ENCODE measurements at regions not wholly inside any gene's neighbourhood (a gene's known extent, or its start where the extent isn't known, plus 50 kb on each side); places are given as distances from the start of the nearest gene placed in this dataset.

DNA sequence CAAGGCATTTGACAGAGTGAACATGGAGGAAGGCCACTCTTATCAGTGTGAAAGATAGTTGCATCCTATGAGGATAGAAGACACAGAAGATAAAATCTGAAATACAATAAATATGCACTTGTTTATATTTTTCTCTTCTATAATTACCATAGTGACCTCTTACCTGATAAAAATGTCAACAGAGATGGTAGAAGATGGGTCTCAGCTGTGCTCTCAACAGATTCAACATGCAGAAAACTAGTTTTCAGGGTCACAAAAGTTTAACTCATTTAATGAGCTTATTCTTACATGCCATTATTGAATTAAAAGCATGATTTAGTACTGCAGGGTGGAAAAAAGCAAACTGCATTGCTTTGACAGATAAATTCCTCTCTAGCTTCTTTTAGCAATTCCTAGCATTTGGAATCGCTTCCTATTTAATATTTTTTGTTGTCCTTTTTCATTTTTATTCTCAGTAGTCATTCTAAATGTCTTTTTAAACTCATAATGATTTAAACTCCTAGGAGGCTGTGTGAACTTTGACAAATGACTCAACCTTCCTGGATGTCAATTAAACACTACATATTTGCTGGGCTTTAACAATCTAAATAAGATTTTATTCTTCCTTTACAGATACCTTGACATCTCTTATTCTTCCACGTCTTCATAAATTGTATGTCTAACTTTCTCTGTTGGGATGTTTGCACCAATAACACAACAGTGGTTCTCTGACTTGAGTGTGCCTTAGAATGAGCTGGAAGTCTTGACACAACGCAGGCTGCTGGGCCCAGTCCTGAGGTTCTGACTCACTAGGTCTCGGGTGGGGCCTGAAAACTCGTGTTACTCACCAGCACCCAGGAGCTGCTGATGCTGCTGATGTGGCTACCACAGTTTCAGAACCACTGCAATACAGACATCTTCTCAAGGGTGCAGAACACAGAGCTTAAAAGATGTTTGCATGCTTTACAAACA, 565.5 kb upstream of the IGFBP3 start:
- DNase-seq (ENCODE audit: low read depth in 2 of 3, low spot score in 2 of 3) = no peak

GRCh38 chr7:46485481-46486065, 564.5 kb upstream of the IGFBP3 start:
- no peak for DNase-seq (ENCODE audit: low read depth in 2 of 3, low spot score in 2 of 3)

DNA sequence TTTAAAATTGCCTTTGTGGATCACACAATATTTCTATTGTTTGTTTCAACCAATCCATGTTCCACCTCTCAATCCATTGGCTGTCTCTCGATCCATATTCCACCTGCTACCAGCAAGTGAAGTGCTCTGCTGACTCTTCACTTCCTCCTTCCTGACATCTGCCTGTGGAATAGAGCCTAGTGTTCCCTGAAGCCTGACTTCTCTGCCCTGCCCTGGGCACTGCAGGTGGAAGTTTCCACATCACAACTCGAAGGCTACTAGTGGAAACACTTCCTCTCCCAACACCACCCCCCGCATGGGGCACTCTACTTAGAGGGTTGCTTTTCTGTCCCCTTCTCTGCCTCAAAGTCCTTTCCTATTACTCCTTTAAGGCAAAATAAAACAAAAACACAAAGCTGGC, 563.8 kb upstream of the IGFBP3 start:
- DNase-seq (ENCODE audit: low read depth in 2 of 3, low spot score in 2 of 3) = no peak

GRCh38 chr7:46480619-46481018, 559.5 kb upstream of the IGFBP3 start:
- no peak for DNase-seq (ENCODE audit: low read depth in 2 of 3, low spot score in 2 of 3)

GRCh38 chr7:46479680-46480079, 558.6 kb upstream of the IGFBP3 start:
- DNase-seq (ENCODE audit: low read depth in 2 of 3, low spot score in 2 of 3) = no peak

GRCh38 chr7:46478046-46478445, 557.0 kb upstream of the IGFBP3 start:
- no peak for DNase-seq (ENCODE audit: low read depth in 2 of 3, low spot score in 2 of 3)

- DNase-seq (ENCODE audit: low read depth in 2 of 3, low spot score in 2 of 3) = peak in 2 of 3 donors; percentile 8 to 34
Observed at GRCh38 chr7:46468753-46469356, 547.8 kb upstream of the IGFBP3 start.

DNA sequence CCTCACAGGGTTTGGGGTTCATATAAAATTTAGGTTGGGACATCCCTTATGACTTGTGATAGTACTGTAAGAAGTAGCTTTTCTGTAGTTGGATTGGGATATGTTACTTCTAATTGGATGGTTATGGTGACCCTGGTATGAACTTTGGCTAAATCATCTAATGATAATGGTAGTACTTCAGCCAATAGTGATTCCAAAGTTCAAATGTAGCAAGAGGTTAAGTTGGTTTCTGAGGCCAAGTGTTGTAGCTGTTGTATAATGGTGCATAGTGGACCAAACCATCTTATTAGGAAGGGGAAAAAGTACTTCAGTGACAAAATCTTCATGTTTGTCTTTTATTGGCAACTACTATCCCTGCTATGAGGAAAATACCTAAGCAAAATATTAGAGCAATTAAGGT, 542.1 kb upstream of the IGFBP3 start:
- no peak for DNase-seq (ENCODE audit: low read depth in 2 of 3, low spot score in 2 of 3)

GRCh38 chr7:46461334-46461777, 540.3 kb upstream of the IGFBP3 start:
- no peak for DNase-seq (ENCODE audit: low read depth in 2 of 3, low spot score in 2 of 3)

GRCh38 chr7:46459942-46460341, 538.9 kb upstream of the IGFBP3 start:
- DNase-seq (ENCODE audit: low read depth in 2 of 3, low spot score in 2 of 3) = no peak

DNA sequence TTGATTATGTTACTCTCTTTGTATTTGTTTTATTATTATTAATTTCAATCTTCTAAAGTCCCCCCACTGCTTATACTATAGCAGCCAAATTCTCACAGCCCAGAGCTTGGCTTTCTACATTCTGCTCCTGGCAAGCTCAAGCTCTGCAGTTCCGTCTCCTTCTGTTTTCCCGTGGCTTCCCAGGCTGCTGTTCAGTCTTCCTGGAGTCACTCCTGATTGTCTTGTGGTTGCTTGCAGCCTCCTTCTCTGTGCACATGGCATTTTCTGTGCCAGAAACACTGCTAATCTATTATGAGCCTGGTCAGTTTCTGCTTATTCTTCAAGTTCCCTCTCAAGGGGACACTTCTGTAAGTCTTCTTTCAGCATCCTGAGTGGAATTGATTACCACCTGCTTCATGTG, 533.7 kb upstream of the IGFBP3 start:
- DNase-seq (ENCODE audit: low read depth in 2 of 3, low spot score in 2 of 3) = no peak

DNA sequence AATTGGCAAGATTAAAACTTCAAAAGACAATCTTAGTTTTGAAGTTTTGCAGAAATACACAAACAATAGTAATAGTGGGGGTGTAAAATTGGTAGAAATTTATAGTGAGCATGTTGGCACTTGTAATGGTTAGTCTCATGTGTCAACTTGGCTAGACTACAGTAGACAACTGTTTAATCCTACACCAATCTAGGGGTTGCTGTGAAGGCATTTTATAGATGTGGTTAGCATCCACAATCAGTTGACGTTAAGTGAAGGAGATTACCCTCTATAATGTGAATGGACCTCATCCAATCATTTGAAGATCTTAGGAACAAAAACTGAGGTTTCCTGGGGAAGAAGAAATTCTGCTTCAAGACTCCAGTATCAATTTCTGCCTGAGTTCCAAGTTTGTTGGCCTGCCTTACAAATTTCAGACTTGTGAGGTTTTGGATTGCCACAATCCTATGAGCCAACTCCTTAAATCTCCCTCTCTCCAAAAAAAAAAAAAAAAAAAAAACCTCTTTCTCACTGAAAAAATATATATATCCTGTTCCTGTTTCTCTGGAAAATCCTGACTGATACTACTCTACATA, 531.6 kb upstream of the IGFBP3 start:
- no peak for DNase-seq (ENCODE audit: low read depth in 2 of 3, low spot score in 2 of 3)

GRCh38 chr7:46451846-46452245, 530.8 kb upstream of the IGFBP3 start:
- no peak for DNase-seq (ENCODE audit: low read depth in 2 of 3, low spot score in 2 of 3)

DNA sequence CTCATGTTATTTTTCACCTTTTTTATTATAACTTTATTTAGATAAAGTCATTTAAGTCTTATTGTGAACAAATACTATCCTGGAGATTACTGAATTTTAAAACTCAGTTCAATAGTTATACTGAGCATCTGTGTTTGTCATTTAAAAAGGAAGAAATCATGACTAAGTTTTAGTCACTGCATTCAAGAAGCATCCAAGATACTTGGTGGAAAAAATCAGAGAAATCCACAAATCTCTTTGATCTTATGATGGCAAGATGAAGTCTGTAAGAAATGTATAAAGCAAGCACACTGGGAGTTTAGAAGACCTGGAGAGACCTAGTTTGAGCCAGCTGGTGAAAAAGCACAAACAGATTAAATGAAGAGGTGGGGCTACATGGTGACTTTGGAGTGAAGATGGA, 529.8 kb upstream of the IGFBP3 start:
- no peak for DNase-seq (ENCODE audit: low read depth in 2 of 3, low spot score in 2 of 3)

DNA sequence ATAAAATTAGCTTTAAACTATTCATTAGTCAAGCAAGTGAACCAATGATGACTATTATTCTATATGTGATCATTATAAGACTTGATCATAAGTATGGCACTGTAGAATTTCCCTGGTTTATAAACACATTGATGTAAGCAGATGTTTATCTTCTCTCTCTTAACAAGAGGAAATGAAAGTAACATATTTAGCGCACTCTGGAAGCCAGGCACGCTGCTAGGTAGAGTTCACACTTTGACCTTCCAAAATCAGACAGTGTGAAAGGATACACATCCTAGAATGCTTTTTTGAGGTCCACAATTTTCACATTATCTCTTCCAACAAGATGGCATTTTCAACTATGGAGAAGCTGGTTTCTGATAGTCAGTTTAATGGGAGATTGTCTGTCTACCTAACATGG, 529.4 kb upstream of the IGFBP3 start:
- DNase-seq (ENCODE audit: low read depth in 2 of 3, low spot score in 2 of 3) = no peak

- DNase-seq (ENCODE audit: low read depth in 2 of 3, low spot score in 2 of 3) = no peak
Observed at GRCh38 chr7:46449743-46450142, 528.7 kb upstream of the IGFBP3 start.

DNA sequence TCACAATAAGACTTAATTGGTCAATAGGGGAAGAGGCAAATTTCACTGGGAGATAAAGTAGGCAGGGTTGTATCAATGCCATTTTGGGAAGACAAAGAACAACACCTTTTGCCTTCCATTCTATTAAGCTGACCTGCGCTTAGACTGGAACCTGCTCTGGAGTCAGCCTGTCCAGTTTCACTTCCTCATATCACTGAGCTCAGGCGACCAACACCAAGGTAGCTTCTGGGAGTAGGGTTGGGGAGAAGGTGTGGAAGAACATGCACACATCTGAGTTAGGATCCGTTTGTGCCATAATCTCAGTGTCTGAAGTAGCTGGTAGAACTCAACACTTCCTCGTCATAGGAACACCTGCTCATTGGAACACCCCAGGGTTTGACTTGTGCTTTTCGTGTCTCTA, 527.4 kb upstream of the IGFBP3 start:
- no peak for DNase-seq (ENCODE audit: low read depth in 2 of 3, low spot score in 2 of 3)

GRCh38 chr7:46446151-46446550, 525.1 kb upstream of the IGFBP3 start:
- DNase-seq (ENCODE audit: low read depth in 2 of 3, low spot score in 2 of 3) = no peak

- no peak for DNase-seq (ENCODE audit: low read depth in 2 of 3, low spot score in 2 of 3)
Observed at GRCh38 chr7:46444256-46444655, 523.2 kb upstream of the IGFBP3 start.

DNA sequence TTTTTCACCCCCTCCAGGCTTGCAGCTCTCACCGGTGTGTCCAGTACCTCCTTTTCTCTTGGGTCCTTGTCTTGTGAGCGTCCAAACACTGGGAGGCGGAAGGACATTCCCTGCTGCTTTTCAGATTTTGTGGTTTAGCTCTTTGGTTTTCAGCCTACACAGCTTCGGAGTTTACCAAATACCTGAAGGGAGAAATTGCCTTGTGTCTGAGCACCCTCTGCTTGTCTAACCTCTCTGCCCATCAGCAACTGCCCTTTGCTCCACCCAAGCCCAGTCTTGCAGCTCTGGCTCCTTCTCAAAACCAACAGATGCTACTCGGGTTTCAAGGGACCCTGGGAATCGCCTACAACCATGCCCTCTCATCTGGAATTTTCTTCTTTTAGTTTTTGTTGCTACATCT, 519.1 kb upstream of the IGFBP3 start:
- no peak for DNase-seq (ENCODE audit: low read depth in 2 of 3, low spot score in 2 of 3)

GRCh38 chr7:46432708-46433107, 511.6 kb upstream of the IGFBP3 start:
- no peak for DNase-seq (ENCODE audit: low read depth in 2 of 3, low spot score in 2 of 3)

Data from hematopoietic multipotent progenitor cell (in vitro differentiated cells).